ENCODE measurements at regions not wholly inside any gene's neighbourhood (a gene's known extent, or its start where the extent isn't known, plus 50 kb on each side); places are given as distances from the start of the nearest gene placed in this dataset.
"Not testable (repeated sequence)": the region's sequence is repeated elsewhere in the genome, so short reads cannot be mapped to it uniquely, and the experiment has no call there.

DNA sequence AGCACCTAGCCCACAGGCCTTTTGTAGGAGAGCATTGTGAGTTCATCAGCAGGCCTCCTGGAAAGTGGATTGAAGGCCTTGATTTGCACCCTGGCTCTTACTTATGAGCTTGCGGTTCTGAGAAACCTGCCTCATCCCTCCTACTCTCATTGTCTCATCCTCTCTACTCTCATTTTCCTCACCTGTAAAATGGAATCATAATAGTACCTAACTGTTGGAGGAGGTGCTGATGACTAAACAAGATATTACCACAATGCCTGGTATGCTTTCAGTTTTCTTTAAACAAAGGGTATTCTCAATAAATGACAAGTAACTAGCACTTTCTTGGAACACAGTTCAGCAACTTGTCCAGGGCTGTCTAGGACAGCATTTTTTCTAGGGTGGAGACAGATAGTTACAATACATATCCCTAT, 243.1 kb upstream of the MAF start:
- no peak for DNase-seq (ENCODE audit: low read depth in 1 of 2, low spot score in 1 of 2)

DNA sequence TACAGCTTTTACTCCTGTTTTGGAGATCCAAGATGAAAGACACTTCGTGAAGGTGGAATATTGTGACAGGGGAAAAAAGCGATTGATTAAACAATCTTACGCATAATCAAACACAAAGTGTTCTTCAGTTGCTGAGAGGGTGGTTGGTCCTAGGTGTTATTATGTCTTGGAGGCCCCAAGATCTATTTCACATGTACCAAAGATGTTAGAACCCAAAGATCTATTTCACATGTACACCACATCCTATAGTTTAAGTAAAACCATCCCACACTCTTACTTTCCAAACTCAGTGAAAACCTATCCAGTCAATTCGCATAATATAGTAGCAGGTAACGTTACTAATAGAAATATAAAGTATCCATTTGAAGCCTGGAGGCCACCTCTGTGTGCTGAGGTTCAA, 242.6 kb upstream of the MAF start:
- no peak for DNase-seq (ENCODE audit: low read depth in 1 of 2, low spot score in 1 of 2)

DNA sequence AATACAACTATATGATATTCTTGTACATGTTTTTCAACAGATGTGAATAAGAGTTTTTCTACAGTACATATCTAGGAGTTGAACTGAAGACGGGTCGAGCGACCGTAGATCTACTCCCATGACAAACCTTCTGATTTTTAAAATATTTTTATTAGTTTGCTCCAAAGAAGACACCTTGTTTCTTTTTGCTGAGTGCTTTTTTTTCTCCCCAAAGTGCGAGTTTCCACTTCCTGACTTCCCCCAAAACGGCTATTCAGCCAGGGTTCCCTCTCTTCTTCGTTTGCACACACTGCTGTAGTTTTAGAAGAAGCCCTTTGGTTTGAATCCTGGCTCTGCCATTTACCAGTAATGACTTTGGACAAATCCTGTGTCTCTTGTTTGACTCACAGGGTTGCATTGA, 241.7 kb upstream of the MAF start:
- no peak for DNase-seq (ENCODE audit: low read depth in 1 of 2, low spot score in 1 of 2)

DNA sequence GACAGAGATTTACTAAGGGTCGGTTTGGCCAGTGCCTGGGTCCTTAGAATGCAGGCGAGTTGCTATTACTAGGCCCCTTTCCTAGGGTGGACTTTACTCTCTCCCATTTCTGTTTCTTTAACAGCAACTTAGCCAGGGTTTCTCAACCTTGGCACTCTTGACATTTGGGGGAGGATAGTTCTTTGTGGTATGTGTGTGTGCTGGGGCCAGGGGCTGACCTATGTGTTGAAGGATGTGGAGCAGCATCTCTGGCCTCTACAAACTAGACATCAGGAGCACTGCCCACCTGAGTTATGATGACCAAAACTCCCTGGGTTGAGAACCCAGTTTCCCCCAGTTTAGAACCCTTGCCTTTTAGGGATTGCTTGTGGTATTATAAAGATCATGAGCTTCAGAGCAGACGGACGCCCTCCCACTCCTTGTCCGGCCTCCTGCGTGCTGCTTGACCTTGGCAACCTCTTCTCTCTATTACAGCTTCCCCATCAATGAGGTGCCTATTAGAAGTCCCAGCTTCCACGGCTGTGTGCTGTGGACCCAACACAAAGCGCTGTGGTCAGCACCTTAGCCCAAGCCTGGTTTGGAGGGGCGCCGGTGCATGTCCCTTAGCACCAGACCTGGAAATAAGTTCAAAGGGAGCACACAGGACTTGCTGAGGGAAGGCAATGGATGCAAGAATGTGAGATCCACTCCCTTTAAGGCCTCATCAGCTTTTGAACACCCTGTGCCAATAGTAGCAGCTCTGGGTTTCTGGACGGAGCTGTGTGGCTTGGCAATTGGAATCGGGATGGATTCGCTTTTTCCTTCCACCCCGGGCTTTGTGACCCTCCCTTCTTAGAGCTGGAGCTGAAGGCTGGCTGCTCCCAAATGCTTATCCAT, 239.2 kb upstream of the MAF start:
- DNase-seq (ENCODE audit: low read depth in 1 of 2, low spot score in 1 of 2), result no peak

DNA sequence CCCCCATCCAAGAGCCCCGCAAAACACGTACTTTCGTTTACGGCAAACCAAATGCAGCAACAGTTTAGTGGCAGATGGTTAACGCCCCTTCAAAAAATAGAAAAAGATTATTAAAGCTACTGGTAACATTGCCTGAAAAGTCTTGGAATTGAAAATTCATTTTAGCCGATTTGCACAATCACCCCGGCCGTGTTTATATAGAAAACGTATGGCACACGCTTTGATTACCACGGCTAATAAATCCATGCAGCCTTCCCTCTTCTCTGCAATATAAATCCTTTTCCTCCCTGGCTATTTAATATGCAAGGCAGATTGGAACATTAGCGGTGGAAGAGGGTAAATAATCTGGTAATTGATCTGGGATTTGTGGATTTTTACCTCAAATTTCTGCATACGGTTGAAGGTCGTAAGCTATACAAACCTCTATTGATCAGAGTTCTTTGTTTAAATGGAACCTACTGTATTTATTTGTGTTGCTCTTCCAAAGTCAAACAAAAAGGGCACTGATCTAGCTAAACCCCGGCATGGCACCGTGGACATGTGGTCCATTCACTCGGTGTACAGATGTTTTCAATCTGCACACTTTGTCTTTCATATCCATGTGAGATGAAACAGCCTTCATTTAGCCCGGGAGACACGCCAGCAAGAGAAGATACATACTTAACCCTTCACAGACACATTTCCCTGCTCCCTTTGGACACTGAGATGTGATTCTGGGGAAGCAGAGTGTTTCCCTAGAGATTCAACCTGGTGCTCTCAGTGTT, 238.1 kb upstream of the MAF start:
- DNase-seq (ENCODE audit: low read depth in 1 of 2, low spot score in 1 of 2), result no peak

DNA sequence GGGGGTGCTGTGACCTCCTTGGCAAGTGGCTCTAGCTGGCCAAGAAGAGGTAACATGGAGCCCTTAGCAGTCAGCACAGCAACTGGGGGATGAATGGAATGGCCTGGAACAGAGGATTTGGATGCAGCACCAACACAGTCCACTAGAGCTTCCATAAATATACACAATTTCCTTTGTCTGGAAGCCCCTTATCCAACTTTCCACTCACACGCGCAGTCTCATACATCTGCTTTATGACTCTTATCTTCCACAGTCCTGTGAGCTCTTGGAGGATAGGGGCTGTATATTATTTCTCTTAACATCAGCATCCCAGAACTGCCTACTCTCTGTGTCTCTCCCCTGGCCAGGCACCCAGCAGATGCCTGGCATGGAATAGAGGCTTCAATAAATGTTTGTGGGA, 235.6 kb upstream of the MAF start:
- DNase-seq (ENCODE audit: low read depth in 1 of 2, low spot score in 1 of 2), result no peak

DNA sequence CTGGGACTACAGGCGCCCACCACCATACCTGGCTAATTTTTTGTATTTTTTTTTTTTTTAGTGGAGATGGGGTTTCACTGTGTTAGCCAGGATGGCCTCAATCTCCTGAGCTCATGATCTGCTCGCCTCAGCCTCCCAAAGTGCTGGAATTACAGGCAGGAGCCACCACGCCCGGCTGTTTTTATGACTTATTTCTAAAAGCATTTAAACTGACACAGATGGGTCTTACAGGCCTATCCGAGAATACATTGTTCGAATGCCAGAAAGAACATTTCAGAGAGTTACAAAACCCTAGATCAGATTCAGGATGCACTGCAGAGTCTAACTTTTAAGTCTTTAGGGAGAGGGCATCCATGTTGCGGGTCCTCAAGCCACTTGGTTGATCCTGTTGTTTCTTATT, 234.7 kb upstream of the MAF start:
- no peak for DNase-seq (ENCODE audit: low read depth in 1 of 2, low spot score in 1 of 2)

DNA sequence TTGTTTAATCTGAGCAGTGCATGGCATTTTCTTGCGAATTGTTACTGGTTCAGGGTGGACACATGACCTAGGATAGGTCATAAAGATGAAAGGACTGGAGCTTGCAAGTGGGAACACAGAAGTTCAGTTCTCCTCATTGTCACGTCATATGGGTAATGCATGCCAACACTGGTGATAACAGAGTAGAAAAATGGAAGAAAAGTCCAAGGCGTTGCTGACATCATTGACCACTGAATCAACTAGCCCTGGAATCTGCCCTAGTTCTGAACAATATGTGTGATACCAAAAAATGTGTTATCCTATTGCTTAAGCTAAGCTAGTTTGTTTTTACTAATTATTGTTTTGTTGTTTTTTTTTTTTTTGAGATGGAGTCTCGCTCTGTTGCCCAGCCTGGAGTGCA, 234.2 kb upstream of the MAF start:
- DNase-seq (ENCODE audit: low read depth in 1 of 2, low spot score in 1 of 2), result no peak

DNA sequence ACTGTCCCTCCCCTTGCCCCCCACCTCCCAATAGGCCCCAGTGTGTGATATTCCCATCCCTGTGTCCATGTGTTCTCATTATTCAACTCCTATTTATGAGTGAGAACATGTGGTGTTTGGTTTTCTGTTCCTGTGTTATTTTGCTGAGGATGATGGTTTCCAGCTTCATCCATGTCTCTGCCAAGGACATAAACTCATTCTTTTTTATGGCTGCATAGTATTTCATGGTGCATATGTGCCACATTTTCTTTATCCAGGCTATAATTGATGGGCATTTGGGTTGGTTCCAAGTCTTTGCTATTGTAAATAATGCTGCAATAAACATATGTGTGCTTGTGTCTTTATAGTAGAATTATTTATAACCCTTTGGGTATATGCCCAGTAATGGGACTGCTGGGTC, 233.5 kb upstream of the MAF start:
- not testable (repeated sequence) for DNase-seq (ENCODE audit: low read depth in 1 of 2, low spot score in 1 of 2)

DNA sequence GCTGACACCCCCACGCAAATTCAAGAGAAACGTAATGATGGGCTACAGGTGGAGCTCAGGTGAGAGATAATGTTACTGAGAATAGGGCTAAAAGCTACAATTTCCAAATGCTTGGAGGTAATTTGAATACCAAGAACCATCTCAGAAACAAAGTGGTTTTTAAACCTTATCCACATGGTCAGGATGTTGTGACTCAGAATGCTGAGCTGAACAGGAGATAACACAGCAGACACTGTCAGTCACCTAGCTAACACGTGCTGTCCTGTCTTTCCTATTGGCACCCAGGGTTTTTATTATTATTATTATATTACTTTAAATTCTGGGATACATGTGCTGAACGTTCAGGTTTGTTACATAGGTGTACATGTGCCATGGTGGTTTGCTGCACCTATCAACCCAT, 233.0 kb upstream of the MAF start:
- DNase-seq (ENCODE audit: low read depth in 1 of 2, low spot score in 1 of 2), result no peak

DNA sequence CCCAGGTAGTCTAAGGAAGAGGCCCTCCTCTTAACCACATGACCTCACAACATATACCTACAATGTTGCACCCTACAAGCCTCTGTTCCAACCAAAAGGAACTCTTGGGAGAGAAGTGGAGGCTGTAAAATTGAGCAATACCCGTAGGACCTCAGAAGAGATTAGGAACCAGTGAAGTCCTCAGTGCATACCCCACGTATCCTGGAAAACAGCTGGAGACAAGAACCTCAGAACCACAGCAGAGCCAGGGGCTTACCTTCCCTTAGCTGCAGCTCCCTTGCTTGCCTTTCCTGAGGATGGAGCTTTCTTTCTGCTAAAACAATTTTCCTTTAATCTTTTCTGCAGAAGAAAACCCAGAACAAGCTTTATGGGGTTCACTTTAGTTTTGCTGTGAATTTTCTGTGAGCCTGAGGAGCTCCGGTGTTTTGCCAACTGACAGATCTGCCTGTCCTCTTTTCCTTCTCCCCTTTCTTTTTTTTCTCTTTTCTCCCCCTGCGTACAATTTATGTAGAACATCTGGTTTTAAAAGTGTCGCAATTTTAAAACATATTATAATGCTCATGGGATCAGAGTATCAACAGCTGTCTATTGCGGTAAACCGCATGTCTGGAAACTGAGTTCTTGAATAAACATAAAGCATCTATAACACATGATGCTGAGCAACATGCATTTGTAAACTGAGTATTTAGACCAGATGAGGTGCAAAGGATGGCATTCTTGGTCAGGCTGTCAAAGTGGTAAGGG, 226.4 kb upstream of the MAF start:
- DNase-seq (ENCODE audit: low read depth in 1 of 2, low spot score in 1 of 2), result no peak

DNA sequence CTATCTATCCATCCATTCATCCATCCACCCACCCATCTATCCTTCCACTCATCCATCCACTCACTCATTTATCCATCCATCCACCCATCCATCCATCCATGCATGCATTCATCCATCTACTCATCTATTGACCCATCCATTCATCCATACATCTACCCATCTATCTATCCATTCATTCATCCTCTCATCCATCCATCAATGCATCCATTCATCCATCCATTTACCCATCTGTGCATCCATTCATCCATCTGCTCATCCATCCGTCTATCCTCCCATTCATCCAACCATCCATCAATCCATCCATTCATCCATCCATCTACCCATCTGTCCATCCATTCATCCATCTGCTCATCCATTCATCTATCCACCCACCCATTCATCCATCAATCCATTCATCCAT, 224.5 kb upstream of the MAF start:
- no peak for DNase-seq (ENCODE audit: low read depth in 1 of 2, low spot score in 1 of 2)

DNA sequence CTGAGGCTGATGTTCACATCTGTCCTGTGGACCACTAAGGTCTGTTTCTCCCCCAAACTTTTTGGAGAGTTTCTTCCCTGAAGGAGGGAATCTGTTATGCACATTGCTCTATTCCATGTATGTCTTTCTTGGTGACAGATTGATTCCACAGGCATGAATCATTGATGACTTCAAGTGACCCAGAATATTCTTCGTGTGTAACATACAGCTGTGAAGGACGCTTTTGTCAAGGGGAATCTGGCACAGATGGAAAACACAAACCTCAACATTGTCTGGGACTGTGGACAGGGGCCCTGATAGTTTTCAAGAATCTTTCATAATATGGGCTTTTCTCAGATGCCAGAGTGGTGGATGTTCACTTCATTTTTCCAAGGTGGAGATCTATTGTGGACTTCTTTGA, 223.1 kb upstream of the MAF start:
- no peak for DNase-seq (ENCODE audit: low read depth in 1 of 2, low spot score in 1 of 2)

DNA sequence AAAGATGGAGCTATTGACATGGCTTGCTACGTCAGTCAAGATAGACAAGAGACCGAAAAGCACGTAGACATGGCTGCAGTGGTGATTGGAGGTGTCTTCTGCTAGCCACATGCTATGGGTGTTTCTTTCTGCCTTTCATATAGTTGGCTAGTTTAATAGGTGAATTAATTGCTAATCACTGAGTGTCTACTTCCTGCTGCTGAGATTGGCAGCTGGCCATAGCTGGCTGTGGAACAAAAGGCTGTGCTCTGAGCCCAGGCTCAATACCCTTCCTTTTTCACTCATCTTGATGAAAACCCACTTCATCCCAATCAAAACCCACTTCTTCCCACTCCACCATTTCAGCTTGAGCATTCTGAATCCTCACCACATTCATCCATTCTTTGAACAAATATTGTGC, 221.4 kb upstream of the MAF start:
- no peak for DNase-seq (ENCODE audit: low read depth in 1 of 2, low spot score in 1 of 2)

DNA sequence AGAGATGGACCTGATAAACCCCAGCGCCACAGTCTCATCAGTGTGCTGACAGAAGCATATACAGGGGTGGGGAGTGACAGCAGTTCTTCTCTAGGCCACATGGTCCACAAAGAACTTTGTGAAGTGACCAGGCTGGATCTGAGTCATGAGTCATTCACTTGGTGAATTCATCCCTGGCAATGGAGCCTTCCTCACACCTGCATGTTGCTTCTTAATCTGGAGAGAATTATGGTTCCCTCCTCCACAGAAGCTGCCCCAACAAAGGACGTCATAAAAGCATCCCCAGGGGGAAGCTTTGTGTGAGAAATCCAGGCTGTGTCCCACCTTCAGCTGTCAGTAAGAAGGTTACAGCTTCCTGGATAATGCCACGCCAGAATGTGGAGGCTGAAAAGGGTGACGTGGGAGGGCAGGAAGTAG, 215.6 kb upstream of the MAF start:
- no peak for DNase-seq (ENCODE audit: low read depth in 1 of 2, low spot score in 1 of 2)

DNA sequence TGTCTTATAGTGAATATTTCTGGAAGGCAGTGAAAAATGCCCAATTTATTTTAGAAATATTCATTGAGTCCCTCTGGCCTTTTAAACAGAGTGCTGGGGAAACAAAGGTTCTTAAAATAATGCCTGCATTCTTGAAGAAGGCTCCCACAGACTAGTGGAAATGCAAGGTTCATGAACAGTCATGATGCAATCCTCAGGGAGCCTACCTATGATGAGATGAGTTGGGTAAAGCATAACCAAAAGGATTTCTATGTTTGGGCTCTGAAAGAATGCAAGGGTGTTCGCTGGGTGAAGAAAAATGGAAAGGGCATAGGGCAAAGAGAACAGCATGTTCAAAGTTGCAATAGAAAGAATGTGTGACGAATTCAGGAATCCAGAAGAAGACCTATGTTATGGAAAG, 214.5 kb upstream of the MAF start:
- DNase-seq (ENCODE audit: low read depth in 1 of 2, low spot score in 1 of 2), result no peak

DNA sequence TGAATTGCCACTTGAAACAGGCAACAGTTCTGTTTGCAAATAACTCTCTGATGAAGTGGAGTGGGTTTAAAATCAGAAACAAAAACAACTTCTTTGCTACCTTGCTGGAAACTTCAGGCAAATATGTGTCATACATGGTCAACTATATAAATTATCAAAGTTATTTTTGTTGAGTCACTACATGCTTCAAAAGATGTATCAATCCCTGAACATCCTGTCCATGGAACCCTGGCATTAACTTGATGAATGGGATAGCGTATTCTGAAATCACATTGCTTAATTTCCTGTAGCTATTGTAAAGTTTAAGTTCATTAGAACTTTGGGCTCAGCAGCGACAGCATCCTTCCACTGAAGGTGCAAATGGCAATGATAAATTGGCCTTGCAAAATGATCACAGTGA, 213.6 kb upstream of the MAF start:
- DNase-seq (ENCODE audit: low read depth in 1 of 2, low spot score in 1 of 2), result no peak

DNA sequence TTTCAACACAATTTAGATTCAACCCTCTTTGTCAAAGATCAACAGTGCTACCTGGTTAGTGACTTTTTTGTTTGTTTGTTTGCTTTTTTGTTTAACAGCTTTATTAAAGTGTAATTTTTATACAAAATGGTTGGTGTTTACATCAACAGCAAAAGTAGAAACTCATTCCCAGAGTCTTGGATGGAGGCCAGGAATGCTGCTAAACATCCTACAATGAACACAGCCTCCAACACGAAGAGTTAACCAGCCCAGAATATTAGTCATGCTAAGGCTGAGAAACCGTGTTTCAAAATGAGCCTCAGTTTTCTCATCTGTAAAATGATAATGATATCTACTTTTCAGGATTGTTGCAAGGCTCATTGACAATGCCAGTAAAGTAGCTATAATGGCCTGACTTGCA, 211.0 kb upstream of the MAF start:
- no peak for DNase-seq (ENCODE audit: low read depth in 1 of 2, low spot score in 1 of 2)

DNA sequence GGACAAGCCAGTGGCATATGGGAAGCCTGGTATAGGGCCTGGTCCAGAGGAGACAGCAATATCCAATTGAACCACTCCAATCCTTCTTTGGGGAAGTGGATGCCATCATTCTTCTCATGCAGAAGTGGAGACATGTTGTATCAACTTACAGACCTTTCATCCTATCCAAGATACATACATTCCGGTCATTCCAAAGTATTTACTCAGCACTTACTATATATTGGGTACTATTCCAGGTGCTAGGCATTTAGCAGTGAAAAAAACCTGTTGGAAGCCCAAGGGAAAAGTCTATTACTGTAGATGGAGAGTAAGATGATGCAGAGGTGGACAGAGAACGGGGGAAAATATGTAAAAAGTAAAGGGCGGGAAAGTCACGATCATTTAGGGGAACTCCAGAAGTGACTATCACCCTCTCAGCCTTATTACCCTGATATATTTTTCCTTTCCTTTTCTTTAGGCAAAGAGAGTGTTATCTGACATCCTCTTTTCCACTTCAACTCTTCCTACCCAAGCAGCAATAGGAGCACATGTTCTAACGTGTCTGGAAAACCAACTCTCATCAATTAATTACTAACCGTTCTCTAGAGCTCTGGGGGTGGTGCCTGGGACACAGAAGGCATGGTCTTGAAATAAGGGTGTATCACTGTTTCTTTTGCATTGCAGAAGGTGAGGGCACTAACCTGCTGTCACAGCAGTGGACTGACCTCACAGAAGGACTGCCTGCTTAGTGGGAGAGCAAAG, 210.1 kb upstream of the MAF start:
- DNase-seq (ENCODE audit: low read depth in 1 of 2, low spot score in 1 of 2), result no peak

DNA sequence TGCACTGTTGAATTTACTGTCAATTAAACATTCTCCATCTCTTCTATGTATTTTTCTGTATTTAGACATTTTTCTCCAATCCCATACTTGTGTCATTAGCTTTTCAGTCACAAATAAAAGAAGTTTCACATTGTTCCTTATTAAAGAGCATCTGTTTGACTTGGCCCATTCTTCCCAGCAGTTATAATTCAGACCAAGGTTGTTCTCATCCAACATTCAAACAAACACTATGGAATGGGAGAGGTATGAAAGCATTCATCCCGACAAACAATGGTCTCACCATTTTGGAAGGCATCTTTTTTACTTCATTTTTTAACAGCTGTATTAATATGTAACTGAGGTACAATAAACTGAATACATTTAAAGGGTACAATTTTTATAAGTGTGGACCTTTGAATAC, 208.8 kb upstream of the MAF start:
- DNase-seq (ENCODE audit: low read depth in 1 of 2, low spot score in 1 of 2), result no peak

DNA sequence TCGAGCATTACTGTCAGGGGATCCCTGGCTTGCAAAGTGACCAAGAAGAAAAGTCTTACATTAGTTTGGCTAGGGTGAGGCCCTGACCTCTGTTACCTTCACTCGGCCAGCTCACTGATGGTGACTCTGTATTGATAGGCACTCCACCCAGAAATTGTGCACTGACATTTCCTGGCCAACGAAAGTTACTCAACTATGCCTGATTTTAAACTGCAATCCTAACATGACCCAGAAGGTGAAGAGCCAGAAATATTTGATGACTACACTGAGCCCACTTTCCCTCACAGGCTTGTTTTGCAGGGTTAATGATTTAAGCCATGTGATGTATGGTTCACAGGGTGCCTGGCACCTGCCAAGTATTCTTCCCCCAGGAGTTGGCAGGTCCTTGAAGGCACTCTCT, 208.2 kb upstream of the MAF start:
- DNase-seq (ENCODE audit: low read depth in 1 of 2, low spot score in 1 of 2), result no peak
